HuH-7 (cell line): ENCODE measurements at regions not wholly inside any gene's neighbourhood (a gene's known extent, or its start where the extent isn't known, plus 50 kb on each side); places are given as distances from the start of the nearest gene placed in this dataset.
A peak's percentile ranks its signal among the peaks of the same experiment; 100 is the strongest.
"Not testable (repeated sequence)": the region's sequence is repeated elsewhere in the genome, so short reads cannot be mapped to it uniquely, and the experiment has no call there.

Source experiments
- DNase-seq: peaks from one replicate; pipeline ENCODE4 v3.0.0; 2011; ENCODE audit warnings: low spot score

DNA sequence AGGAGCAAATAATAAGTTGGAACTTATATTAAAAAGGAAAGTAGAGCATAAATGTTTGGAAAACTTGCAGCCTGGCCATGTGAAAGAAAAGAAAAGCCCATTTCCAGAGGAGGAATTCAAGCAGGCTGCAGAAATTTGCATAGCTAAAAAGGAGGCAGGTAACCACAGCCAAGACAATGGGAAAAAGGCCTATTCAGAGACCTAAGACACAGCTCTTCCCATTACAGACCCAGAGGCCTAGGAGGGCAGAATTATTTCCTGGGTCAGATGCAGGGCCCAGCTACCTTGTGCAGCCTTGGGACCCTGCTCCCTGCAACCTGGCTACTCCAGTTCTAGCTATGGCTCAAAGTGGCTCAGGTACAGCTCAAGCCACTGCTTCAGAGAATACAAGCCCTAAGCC lies 234.6 kb upstream of the BCHE start:
- DNase-seq, result no peak

GRCh38 chr3:166064476-166064875 lies 227.3 kb upstream of the BCHE start:
- no peak for DNase-seq

DNA sequence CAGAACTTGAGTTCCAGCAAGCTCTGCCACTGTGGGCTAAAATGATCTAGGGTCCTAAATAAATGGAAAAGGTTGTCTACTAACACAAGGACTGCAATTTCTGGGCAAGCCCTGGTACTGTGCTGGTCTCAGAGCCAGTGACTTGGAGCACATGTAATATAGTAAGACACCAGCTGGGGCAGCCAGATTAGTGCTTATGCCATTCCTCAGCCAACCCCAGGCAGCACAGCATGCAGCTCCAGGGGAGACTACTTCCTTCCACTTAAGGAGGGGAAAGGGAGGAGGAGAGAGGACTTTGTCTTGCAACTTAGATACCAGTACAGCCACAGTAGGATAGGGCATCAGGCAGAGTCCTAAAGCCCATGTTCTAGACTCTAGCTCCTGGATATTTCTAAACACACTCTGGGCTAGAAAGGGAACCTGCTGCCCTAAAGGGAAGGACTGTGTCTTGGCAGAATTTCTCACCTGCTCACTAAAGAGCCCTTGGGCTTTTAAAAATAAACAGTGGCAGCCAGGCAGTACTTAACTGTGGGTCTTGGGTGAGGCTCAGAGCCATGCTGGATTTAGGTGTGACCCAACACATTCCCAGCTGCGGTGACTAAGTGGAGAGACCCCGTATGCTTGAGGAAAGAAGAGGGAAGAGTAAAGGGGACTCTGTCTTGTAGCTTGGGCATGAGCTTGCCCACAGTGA lies 223.7 kb upstream of the BCHE start:
- no peak for DNase-seq

- peak; percentile 13 for DNase-seq
Observed at GRCh38 chr3:166052440-166052839, 215.2 kb upstream of the BCHE start.

GRCh38 chr3:166029507-166029906 lies 192.3 kb upstream of the BCHE start:
- no peak for DNase-seq

DNA sequence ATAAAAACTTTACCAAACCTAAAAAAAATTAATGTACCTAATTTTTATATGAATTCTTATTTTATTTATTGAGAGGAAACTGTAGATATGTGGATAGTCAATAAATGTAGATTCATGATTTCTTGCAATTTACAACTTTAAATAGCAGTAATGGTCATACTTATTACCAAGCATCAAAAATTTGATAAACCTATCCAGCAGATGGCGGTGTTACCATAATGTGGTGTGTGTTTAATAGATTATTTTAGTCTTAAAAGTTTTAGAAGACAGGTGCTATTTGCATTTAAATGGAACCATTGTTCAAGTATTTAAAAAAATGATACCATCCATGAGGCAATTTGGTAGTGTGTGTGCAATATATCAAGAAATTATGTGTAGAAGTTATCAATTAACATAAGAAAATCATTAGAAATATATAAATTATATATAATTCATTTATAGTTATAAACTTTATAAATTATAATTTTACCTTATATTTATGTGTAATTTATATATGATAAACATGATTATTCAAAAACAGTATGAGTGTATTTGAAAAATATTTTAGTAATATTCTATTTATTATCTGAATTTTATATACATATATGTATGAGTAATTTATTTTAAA lies 176.0 kb upstream of the BCHE start:
- DNase-seq, result peak; percentile 0

DNA sequence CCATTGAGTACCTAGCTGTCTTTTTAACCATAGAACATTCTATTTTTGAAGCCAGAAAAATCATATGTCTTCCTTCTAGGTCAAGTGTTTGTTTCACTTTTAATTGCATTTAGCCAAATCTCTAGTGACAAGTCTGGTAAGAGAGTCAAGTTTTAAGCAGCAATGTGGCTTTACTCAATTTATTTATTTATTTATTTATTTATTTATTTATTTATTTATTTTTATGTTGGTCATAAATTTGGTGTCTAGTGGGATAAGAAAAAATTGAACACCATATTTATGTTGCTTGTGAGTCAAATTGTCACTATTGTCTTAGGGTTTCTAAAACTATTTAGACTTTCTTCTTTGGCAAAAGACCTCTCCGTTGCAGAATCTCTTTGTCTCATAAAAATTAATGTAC lies 174.5 kb upstream of the BCHE start:
- no peak for DNase-seq

DNA sequence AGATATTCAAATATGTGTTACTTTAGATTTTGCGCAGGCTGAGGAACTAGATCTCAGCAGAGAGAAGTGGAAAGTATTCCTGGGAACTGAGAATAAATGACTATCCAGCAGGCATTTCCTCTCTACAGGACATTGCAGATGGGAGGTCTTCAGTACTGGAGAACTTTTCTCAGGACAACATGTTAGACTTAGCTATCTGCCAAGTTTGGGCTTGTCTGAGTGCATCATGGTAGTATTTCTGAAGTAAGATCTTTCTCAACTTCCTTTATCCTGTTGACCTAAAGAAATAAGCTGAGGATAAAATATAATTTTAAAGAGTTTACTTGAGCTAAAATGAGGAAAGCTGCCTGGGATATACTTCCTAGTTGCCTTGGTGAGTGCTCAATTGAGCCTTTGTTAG lies 167.9 kb upstream of the BCHE start:
- DNase-seq, result no peak

- DNase-seq, result no peak
Observed at GRCh38 chr3:165994293-165994692, 157.1 kb upstream of the BCHE start.

GRCh38 chr3:165984589-165984988 lies 147.4 kb upstream of the BCHE start:
- DNase-seq, result no peak

- DNase-seq, result no peak
Observed at GRCh38 chr3:165983284-165983683, 146.1 kb upstream of the BCHE start.

DNA sequence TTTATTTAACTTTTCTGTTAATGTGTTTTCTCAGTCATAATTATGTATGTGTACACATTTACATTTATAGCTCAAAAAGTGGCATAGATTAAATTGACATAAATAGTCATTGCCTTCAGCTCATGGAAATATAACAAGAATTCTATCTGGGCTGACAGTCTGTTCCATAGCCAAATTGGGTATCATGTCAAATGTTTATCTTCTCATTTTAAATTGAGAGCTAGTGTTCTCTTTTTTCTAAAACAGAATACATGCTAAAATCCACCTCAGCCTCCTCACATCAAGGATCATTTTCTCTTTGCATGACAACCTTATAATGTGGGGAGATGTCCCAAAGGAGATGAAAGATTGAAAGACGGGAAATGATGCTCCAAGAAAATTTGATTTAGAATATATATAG lies 144.1 kb upstream of the BCHE start:
- DNase-seq, result no peak

- DNase-seq, result not testable (repeated sequence)
Observed at GRCh38 chr3:165960825-165961224, 123.6 kb upstream of the BCHE start.

- no peak for DNase-seq
Observed at GRCh38 chr3:165954171-165954570, 116.9 kb upstream of the BCHE start.

DNA sequence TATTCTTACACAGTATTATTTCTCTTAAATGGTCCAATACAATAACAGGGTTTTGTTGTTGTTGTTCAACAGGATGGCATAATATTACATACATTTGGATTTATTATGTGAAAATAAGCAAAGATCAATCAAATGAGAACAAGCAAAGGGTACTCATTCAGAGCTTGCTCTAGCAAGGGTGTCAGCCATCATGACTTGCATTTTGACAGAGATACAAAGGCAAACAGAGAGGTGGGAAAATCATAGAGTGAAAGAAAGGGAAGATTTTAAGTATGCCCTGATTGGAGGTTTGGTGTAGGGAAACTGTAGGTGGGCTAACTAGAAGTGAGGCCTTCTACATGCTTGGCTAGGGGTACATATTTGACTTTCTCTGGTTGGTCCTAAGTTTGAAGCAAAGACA lies 109.1 kb upstream of the BCHE start:
- DNase-seq, result no peak

DNA sequence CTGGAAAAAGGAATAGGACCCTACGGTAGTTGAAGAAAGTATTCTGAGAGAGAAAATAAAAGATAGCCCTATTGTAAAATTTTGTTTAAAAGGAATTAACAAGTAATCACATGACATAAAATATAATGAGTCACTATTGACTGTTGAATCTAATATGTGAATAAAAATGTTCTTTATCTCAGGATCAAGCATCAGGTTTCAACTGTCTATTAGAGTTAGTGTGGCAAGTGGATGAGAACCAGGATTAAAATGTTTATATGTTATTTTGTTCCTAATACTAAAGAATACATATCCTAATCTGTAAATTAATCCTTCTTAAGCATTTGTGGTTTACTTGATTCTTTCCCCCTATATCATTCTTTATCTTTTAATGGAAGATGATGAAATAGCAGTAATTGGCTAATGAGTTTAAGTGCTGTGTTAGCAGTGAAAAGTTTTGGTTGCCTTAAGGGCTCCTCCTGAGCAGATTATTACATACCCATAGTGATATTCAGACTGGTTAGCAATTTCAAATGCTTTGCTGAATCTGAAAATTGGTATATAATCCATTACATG lies 101.8 kb upstream of the BCHE start:
- DNase-seq, result no peak

DNA sequence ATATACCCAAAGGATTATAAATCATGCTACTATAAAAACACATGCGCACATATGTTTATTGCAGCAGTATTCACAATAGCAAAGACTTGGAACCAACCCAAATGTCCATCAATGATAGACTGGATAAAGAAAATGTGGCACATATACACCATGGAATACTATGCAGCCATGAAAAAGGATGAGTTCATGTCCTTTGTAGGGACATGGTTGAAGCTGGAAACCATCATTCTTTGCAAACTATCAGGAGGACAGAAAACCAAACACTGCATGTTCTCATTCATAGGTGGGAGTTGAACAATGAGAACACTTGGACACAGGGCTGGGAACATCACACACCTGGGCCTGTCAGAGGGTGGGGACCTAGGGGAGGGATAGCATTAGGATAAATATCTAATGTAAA lies 98.9 kb upstream of the BCHE start:
- not testable (repeated sequence) for DNase-seq

GRCh38 chr3:165924301-165924791 lies 87.1 kb upstream of the BCHE start:
- DNase-seq, result not testable (repeated sequence)

DNA sequence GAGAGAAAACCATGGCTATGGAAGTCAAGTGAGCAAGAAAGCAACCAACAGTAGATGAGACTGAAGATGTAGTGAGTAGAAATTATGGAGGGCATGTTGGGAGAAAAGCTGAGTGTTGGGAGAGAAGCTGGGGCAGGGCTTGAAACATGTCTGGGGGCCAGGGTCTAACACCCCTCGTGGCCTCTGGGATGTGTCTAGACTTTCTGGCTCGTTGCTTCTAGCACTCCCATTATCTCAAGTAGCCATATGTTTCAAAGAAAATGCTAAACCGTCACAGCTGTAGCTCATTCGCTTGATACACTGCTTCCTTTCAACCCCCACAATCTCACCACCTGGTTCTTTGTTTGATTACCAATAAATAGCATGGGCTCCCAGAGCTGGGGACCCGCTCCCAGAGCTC lies 83.8 kb upstream of the BCHE start:
- no peak for DNase-seq

DNA sequence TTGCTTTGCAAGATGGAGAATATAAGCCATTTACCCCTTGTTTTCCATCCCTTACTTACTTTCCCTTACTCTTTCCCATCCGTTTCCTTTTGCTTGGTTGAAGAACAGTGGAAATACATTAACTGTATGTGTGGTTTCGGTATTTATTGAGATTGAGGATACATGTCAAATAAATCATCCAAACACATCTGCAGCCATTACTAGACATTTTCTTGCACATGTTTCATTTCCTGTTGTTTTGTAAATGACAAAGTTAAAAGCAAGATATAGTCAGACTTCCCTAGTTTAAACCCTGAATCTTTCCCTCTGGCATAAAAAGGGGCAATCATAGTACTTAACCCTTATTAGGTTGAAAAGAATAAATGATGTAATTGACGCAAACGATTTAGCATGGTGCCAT lies 82.1 kb upstream of the BCHE start:
- no peak for DNase-seq

GRCh38 chr3:165918657-165918979 lies 81.4 kb upstream of the BCHE start:
- peak; percentile 12 for DNase-seq

GRCh38 chr3:165917938-165918656 lies 80.9 kb upstream of the BCHE start:
- DNase-seq, result not testable (repeated sequence)

DNA sequence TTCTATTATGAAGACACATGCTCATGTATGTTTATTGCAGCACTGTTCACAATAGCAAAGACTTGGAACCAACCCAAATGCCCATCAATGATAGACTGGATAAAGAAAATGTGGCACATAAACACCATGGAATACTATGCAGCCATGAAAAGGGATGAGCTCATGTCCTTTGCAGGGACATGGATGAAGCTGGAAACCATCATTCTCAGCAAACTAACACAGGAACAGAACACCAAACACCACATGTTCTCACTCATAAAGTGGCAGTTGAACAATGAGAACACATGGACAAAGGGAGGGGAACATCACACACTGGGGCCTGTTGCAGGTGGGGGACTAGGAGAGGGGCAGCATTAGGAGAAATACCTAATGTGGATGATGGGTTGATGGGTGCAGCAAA lies 77.9 kb upstream of the BCHE start:
- DNase-seq, result not testable (repeated sequence)
